NCI-H2081 treated with DMSO at 0.1 percent for 48 hours (cell line): ENCODE measurements at regions not wholly inside any gene's neighbourhood (a gene's known extent, or its start where the extent isn't known, plus 50 kb on each side); places are given as distances from the start of the nearest gene placed in this dataset.

ENCODE experiments used
- DNase-seq: peaks from one replicate; lab custom pipeline; 2025; lab: John Stamatoyannopoulos, UW

DNA sequence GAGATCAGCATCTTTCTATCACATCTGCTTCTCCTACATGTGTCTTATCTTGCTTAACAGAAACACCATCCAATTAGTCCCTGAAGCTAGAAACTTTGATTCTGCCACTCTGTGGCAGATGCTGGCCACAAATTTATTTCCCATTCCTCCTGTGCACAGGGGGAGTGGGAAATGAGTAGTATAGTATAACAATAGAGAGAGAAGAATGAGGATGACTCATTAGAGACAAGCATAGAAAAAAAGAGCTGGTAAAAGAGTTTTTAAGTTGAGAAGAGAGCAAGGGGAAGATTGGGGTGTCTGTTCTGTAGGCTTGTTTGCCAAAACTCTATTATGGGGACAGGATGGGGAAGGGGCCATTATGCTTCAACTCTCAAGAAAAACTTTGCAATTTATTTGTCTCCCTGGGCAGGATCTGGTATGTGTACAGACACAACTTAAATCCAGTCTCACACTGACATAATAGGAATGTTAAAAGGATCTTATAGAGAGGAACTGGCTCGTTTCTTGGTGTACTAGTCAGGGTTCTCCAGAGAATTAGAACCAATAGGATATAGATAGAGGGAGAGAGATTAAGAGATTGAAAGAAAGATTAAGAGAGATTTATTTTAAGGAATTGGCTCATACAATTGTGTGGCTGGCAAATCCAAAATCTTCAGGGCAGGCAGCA is 142.6 kb upstream of the CPSF6 start:
- no peak for DNase-seq

- no peak for DNase-seq
These were observed 141.6 kb upstream of the CPSF6 start for GRCh38 chr12:69097619-69098368.

GRCh38 chr12:69099201-69099837 is 140.1 kb upstream of the CPSF6 start:
- DNase-seq = no peak

DNA sequence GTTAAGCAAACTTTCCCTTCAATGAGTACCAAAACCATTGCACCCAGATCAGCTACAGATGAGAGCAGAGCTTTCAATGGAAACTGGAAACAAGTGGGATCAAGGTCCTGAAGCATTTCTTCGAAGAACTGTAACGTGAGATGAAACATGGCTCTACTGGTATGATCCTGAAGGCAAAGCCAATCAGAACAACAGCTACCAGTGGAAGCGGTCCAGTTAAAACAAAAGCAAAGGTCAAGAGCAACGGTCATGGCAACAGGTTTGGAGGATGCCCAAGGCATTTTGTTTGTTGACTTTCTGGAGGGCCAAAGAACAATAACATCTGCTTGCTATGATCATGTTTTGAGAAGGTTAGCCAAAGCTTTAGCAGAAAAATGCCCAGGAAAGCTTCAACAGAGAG is 137.9 kb upstream of the CPSF6 start:
- DNase-seq = no peak

- DNase-seq = no peak
These were observed 136.5 kb upstream of the CPSF6 start for GRCh38 chr12:69102856-69103255.

GRCh38 chr12:69105101-69105962 is 134.0 kb upstream of the CPSF6 start:
- peak; percentile 18 for DNase-seq

- no peak for DNase-seq
These were observed 132.8 kb upstream of the CPSF6 start for GRCh38 chr12:69106482-69107118.

DNA sequence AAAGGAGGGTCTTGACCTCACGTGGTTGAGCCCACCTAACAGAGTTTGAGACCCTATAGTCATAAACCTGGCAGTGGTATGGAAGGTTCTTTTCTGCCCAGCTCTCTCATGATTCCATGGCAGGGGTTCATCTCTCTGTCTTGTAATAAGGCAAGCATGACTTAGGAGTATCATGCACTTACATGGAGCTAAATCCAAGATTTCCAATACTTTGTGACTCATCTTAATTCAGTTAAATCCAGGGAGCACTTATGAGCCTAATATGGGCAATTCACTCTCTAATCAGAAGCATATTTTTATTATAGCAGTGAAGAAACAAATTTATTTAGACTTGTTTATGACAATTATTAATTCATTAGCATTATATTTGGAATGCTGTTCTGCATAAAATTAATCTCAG is 131.8 kb upstream of the CPSF6 start:
- no peak for DNase-seq

GRCh38 chr12:69108037-69108436 is 131.3 kb upstream of the CPSF6 start:
- DNase-seq = no peak

GRCh38 chr12:69112616-69113015 is 126.8 kb upstream of the CPSF6 start:
- DNase-seq = no peak

DNA sequence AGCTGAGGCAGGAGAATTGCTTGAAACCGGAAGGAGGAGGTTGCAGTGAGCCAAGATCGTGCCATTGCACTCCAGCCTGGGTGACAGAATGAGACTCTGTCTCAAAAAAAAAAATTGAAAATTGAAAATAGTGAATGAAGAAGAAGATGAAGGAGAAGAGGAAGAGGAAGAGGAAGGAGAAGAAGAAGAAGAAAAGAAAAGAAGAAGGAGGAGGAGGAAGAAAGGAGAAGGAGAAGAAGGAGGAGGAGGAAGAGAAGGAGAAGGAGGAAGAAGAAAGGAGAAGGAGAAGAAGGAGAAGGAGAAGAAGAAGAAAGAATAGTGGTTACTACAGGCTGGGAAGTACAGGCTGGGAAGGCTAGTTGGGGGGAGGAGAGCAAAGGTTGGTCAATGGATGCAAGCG is 124.3 kb upstream of the CPSF6 start:
- DNase-seq = no peak

DNA sequence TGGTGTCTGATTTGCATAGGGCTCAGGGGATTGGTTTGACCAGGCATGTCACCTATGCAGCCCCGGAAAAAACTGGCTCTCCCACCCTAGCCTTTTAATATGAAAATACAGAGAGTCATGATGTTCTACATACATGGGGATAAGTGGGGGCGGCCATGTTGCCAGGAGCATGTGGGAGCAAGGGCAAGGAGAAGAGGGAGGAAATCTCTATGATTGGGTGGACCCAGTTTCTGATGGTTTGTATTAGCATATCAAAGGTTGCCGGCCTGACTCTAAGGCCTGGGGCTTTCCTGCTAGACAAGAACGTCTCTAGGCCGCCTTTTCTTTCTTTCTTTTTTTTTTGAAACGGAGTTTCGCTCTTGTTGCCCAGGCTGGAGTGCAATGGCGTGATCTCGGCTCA is 123.4 kb upstream of the CPSF6 start:
- DNase-seq = no peak

- DNase-seq = no peak
These were observed 121.7 kb upstream of the CPSF6 start for GRCh38 chr12:69117566-69118266.

DNA sequence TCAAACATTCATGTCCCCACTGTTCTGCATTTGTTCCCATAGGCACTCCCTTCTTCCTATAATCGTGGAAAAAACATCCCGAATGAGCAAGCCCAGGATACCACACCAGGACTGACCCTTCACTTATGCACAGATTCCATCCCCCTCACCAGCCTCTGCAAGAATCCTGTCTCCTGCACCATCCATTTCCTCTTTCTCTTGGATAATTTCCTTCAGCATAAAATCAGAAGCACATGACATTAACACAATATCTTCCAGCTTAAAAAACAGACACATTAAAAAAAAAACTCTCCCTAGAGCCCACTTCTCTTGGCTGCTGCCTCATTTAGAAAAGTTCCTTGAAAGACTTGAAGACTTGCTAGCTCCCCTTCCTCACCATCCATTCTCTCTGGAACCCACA is 120.9 kb upstream of the CPSF6 start:
- DNase-seq = no peak

DNA sequence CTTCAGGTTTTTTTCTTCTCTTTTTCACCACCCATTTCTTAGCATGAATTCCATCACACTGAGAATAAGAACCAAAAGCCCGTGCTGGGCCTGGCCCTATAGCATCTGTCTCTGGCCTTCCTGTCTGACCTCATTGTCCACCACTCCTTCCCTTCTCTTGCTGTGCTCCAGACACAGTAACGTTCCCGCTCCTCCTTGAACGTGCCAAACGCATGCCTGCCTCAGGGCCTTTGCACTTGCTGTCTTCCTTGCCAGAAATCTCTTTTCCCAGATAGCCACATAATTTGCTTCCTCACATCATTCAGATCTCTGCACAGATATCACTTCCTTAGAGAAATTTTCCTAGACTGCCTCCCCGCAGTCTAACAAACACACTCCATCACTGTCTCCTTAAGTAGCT is 119.6 kb upstream of the CPSF6 start:
- no peak for DNase-seq

DNA sequence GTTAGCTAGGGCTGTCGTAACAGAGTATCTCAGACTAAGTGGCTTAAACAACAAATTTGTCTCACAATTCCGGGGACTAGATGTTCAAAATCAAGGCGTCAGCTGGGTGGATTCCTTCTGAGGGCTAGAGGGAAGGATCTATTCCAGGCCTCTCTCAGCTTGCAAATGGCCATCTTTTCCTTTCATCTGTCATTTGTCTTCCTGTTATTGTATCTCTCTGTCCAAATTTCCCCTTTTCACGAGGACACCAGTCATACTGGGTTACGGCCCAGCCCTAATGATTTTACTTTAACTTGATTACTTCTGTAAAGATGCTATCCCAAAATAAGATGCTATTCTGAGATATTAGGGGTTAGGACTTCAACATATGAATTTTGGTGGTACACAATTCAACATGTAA is 119.0 kb upstream of the CPSF6 start:
- DNase-seq = no peak

DNA sequence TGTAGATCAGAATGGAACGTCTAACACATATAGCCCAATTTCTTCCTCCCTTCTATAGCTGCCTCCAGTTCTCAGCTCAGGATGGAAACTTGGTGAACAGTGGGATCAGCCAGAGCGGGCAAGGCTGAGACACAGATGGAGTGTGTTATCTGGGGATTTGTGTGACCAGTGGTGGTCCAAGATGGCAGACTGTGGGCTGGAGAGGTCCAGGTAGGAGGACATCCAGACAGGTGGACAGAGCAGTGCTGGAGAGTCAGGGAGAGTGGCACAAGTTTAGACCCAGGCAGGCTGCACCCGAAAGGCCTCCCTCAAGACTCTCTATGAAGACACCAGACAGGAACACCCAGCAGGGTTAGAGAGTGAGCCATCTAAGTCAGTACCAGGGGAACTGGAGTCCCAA is 116.1 kb upstream of the CPSF6 start:
- DNase-seq = no peak

DNA sequence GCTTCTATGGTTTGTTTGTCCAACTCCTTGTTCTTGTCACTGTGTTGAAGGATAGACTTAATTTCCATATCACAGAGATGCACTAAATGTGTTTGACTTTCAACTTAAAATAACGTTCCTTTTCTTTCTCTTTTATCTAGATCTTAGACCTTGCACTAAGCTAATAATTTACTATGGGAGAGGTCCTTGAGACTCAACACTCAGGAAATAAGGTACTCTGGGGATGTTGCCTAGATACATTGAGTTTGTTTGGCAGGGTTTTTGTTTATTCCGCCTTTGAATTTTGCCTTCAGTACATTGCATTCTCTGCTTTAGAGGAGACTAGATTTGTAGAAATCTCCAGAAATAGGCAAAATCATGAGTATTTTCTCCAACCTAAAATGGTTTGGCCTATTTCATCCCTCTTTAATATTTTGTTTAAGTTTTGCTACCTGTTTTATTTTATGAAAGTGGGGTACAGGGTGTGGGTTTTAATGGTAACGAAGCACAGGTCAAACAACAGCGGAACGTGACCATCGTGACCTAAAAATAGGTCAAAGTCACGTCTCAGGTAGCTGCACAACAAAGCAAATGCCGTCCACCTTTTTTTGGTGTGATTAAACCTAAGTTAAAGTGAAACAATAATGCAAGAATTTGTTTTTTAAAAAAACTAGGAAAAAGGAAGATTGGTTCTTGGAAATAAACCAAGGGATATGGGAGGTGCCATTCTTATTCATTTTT is 115.3 kb upstream of the CPSF6 start:
- DNase-seq = no peak

- no peak for DNase-seq
These were observed 110.4 kb upstream of the CPSF6 start for GRCh38 chr12:69129017-69129416.

- DNase-seq = no peak
These were observed 109.8 kb upstream of the CPSF6 start for GRCh38 chr12:69129564-69129963.

DNA sequence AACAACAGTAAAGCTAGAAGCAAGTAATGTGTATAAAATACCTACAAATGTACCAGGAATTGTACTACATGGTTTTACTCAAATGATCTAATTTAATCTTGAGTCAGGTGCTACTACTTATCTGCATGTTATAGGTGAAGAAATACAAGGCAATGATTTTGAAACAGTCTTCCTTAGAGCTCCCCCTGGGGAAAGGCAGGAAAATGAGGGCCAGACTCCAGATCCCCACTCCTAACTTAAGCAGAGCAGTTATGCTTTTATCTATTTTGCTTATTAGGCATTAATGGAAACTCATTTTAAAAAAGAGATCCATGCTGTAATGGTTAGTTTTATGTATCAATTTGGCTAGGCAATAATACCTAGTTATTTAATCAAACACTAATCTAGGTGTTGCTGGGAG is 109.3 kb upstream of the CPSF6 start:
- DNase-seq = no peak
